ENCODE measurements at regions not wholly inside any gene's neighbourhood (a gene's known extent, or its start where the extent isn't known, plus 50 kb on each side); places are given as distances from the start of the nearest gene placed in this dataset.

DNA sequence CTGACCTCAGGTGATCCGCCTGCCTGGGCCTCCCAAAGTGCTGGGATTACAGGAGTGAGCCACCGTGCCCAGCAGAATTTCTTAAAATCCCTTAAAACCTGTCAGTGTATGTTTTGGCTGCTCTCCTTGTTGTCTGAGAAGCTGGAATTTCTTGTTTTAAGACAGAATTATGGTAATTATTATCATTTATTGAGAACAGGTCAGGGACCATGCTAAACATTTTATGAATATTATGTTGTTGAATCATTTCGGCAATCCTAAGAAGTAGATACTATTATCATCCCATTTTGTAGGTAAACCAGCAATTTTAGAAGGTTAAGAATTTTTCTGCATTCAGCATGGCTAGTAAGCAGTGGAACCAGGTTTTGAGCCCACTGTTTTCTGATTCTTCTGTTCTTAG is 86.1 kb upstream of the AKIRIN2 start:
- Mint-ChIP-seq H3K27ac (no peak overlapping the region), H3K4me1 (peaks cover 40% of the 10 kb centered on the region), H3K4me3 (no peak overlapping the region), H3K9me3 (no peaks in the 10 kb centered on the region), H3K36me3 (ENCODE audit: low read depth) (no peaks in the 10 kb centered on the region), H3K27me3 (ENCODE audit: insufficient read depth) (no peaks in the 10 kb centered on the region)
- Histone ChIP-seq H3K27ac (ENCODE audit: low read depth, low read length) (no peak overlapping the region), H3K4me1 (ENCODE audit: control insufficient read depth, insufficient read depth, low read length) (peaks cover 6% of the 10 kb centered on the region), H3K9ac (ENCODE audit: extremely low read depth, low read length, poor library complexity, severe bottlenecking) (no peak overlapping the region), H3K36me3 (ENCODE audit: control insufficient read depth, insufficient read depth, low read length) (no peaks in the 10 kb centered on the region), H3K4me3 (ENCODE audit: low read length) (no peak overlapping the region), H3K9me3 (ENCODE audit: control insufficient read depth, low read length) (peaks cover 6% of the 10 kb centered on the region), H3K27me3 (ENCODE audit: control insufficient read depth, insufficient read depth, low read length, poor library complexity, severe bottlenecking) (no peaks in the 10 kb centered on the region)
- WGBS, 2 experiments (ENCODE audit: insufficient coverage in 1 of 2, insufficient read length in 1 of 2) = 99% methylated on average over 3 of the region's 3 CpGs; no CpG with 5 or more reads in 1 of the 2 experiments
- no peak for DNase-seq
- TF ChIP-seq, protein P1, sequence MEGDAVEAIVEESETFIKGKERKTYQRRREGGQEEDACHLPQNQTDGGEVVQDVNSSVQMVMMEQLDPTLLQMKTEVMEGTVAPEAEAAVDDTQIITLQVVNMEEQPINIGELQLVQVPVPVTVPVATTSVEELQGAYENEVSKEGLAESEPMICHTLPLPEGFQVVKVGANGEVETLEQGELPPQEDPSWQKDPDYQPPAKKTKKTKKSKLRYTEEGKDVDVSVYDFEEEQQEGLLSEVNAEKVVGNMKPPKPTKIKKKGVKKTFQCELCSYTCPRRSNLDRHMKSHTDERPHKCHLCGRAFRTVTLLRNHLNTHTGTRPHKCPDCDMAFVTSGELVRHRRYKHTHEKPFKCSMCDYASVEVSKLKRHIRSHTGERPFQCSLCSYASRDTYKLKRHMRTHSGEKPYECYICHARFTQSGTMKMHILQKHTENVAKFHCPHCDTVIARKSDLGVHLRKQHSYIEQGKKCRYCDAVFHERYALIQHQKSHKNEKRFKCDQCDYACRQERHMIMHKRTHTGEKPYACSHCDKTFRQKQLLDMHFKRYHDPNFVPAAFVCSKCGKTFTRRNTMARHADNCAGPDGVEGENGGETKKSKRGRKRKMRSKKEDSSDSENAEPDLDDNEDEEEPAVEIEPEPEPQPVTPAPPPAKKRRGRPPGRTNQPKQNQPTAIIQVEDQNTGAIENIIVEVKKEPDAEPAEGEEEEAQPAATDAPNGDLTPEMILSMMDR (conservative IDR thresholded peaks at IDR 0.05) = no peak

DNA sequence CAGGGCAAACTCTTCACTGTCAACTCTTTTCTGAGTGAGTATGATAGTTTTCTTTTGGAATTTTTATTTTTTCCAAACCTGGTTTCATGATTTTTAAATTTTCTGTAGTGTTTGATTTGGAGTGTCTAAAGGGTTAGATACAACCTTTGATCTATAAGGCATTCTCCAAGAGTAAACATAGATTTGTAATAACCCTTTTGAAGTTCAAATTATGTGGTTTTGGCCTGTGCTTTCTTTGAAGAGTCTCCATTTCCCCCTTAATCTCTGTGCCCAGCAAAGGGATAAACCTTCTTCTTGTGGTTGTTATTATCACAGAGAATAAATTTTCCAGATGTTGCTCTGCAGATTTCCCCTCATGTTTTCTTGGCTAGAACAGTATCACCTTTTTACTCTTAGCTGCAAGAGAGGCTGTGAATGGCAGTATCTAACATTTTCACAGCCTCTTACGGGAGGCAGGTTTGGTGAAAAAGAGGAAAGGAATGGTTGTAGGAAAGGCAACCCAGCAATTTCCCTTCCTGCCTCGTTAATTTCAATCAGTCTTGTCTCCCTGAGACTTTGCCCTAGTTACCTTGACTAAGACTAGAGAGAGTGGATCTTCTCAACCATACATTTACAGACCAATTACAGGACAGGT is 83.3 kb upstream of the AKIRIN2 start:
- H3K9me3 Mint-ChIP-seq = no peaks in the 10 kb centered on the region
- no peak overlapping the region for H3K27ac Mint-ChIP-seq
- H3K9me3 ChIP-seq (ENCODE audit: control insufficient read depth, low read length) = peaks cover 6% of the 10 kb centered on the region
- no peaks in the 10 kb centered on the region for H3K36me3 ChIP-seq (ENCODE audit: control insufficient read depth, insufficient read depth, low read length)
- TF ChIP-seq, protein P1 (conservative IDR thresholded peaks at IDR 0.05) = no peak
- H3K4me1 Mint-ChIP-seq = peaks cover 36% of the 10 kb centered on the region
- H3K27ac ChIP-seq (ENCODE audit: low read depth, low read length) = no peak overlapping the region
- H3K27me3 Mint-ChIP-seq (ENCODE audit: insufficient read depth) = no peaks in the 10 kb centered on the region
- no peak overlapping the region for H3K9ac ChIP-seq (ENCODE audit: extremely low read depth, low read length, poor library complexity, severe bottlenecking)
- peaks cover 6% of the 10 kb centered on the region for H3K4me1 ChIP-seq (ENCODE audit: control insufficient read depth, insufficient read depth, low read length)
- no peak overlapping the region for H3K4me3 ChIP-seq (ENCODE audit: low read length)
- H3K4me3 Mint-ChIP-seq = no peak overlapping the region
- H3K36me3 Mint-ChIP-seq (ENCODE audit: low read depth) = no peaks in the 10 kb centered on the region
- no peak for DNase-seq
- 97 to 100% methylated on average over 1 to 2 of the region's 2 CpGs for WGBS, 2 experiments (ENCODE audit: insufficient coverage in 1 of 2, insufficient read length in 1 of 2)
- no peaks in the 10 kb centered on the region for H3K27me3 ChIP-seq (ENCODE audit: control insufficient read depth, insufficient read depth, low read length, poor library complexity, severe bottlenecking)

DNA sequence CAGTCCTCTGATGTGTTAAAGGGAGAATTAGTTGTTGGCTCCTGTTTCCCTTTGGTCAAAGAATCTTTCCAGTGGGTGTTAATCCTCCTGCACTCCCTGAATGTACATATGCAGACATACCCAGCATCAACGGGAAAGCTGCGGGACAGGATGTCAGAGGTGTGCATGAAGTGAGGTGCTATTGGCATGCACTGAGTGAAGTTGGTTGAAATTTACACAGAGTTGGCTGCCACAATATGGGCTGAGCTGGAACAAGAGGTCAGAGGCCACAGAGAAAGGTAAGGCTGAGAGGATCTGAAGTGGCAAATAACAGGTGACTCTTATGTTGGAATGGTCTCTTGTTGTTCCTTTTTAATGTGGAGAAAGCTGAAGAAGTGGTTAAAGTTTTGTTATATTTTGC is 82.7 kb upstream of the AKIRIN2 start:
- Histone ChIP-seq H3K4me1 (ENCODE audit: control insufficient read depth, insufficient read depth, low read length) (peaks cover 6% of the 10 kb centered on the region), H3K9me3 (ENCODE audit: control insufficient read depth, low read length) (peaks cover 6% of the 10 kb centered on the region), H3K27me3 (ENCODE audit: control insufficient read depth, insufficient read depth, low read length, poor library complexity, severe bottlenecking) (no peaks in the 10 kb centered on the region), H3K36me3 (ENCODE audit: control insufficient read depth, insufficient read depth, low read length) (no peaks in the 10 kb centered on the region), H3K4me3 (ENCODE audit: low read length) (no peak overlapping the region), H3K27ac (ENCODE audit: low read depth, low read length) (no peak overlapping the region), H3K9ac (ENCODE audit: extremely low read depth, low read length, poor library complexity, severe bottlenecking) (no peak overlapping the region)
- DNase-seq = no peak
- Mint-ChIP-seq H3K27me3 (ENCODE audit: insufficient read depth) (no peaks in the 10 kb centered on the region), H3K9me3 (no peaks in the 10 kb centered on the region), H3K27ac (peak overlapping the region; percentile 44), H3K4me3 (no peak overlapping the region), H3K36me3 (ENCODE audit: low read depth) (no peaks in the 10 kb centered on the region), H3K4me1 (peaks cover 29% of the 10 kb centered on the region)
- TF ChIP-seq, protein P1 (conservative IDR thresholded peaks at IDR 0.05) = no peak
- WGBS, 2 experiments (ENCODE audit: insufficient coverage in 1 of 2, insufficient read length in 1 of 2) = 84% methylated on average over 2 of the region's 2 CpGs; no CpG with 5 or more reads in 1 of the 2 experiments

All from endodermal cell (in vitro differentiated cells).